Upper lobe of right lung (tissue), 1 donor: ENCODE measurements at regions not wholly inside any gene's neighbourhood (a gene's known extent, or its start where the extent isn't known, plus 50 kb on each side); places are given as distances from the start of the nearest gene placed in this dataset.
"Not testable (repeated sequence)": the region's sequence is repeated elsewhere in the genome, so short reads cannot be mapped to it uniquely, and the experiment has no call there.

ENCODE experiments used
- ATAC-seq: fragments of 200-7000 bp; cut with Tn5 transposase; one replicate; pipeline ENCODE4 v1.9.1; 2020; ENCODE audit warnings: mild to moderate bottlenecking, moderate library complexity
- DNase-seq: peaks from one replicate; pipeline ENCODE4 v3.0.0-alpha.2; 2020
- H3K27ac ChIP-seq: fragments of 200-600 bp; one replicate; pipeline ENCODE4 v1.8.0; 2022
- H3K27me3 ChIP-seq: fragments of 200-600 bp; one replicate; pipeline ENCODE4 v1.8.0; 2022; ENCODE audit warnings: mild to moderate bottlenecking
- H3K36me3 ChIP-seq: fragments of 200-600 bp; one replicate; pipeline ENCODE4 v1.8.0; 2022
- H3K4me1 ChIP-seq: fragments of 200-600 bp; one replicate; pipeline ENCODE4 v1.8.0; 2022
- H3K4me3 ChIP-seq: fragments of 200-600 bp; one replicate; pipeline ENCODE4 v1.8.0; 2022; ENCODE audit warnings: mild to moderate bottlenecking
- H3K9me3 ChIP-seq: fragments of 200-600 bp; one replicate; pipeline ENCODE4 v1.8.0; 2022
- CTCF ChIP-seq: fragments of 200-600 bp; IDR thresholded peaks from one replicate; pipeline ENCODE4 v1.8.0; 2022; ENCODE audit warnings: antibody characterized with exemption
- intact Hi-C: fragments of 100-400 bp; cut with DNase I; formaldehyde crosslinking; loops from one replicate; pipeline ENCODE4 v1.11.0; 2022
- donor health status: DM: no; HTN: yes; CAD: no; lungs with severe emphysema.

GRCh38 chr5:148880197-148880596, 53.8 kb downstream of the ADRB2 start:
- Histone ChIP-seq H3K4me1 (peaks cover 2% of the 10 kb centered on the region), H3K27ac (no peak overlapping the region), H3K4me3 (no peak overlapping the region), H3K9me3 (no peaks in the 10 kb centered on the region), H3K36me3 (no peaks in the 10 kb centered on the region), H3K27me3 (no peaks in the 10 kb centered on the region)
- ATAC-seq (no peak), DNase-seq (no peak)
- intact Hi-C loops: no loop called here
- no peak for TF ChIP-seq CTCF

GRCh38 chr5:148880696-148881095, 54.3 kb downstream of the ADRB2 start:
- TF ChIP-seq CTCF: no peak
- Histone ChIP-seq H3K36me3 (no peaks in the 10 kb centered on the region), H3K27me3 (no peaks in the 10 kb centered on the region), H3K9me3 (no peaks in the 10 kb centered on the region), H3K4me1 (no peaks in the 10 kb centered on the region), H3K4me3 (no peak overlapping the region), H3K27ac (no peak overlapping the region)
- no peak for ATAC-seq
- DNase-seq: no peak
- intact Hi-C loops: no loop called here

GRCh38 chr5:148882332-148882731, 55.9 kb downstream of the ADRB2 start:
- no peak for TF ChIP-seq CTCF
- Histone ChIP-seq H3K4me3 (no peak overlapping the region), H3K27me3 (no peaks in the 10 kb centered on the region), H3K27ac (no peak overlapping the region), H3K4me1 (no peaks in the 10 kb centered on the region), H3K9me3 (no peaks in the 10 kb centered on the region), H3K36me3 (no peaks in the 10 kb centered on the region)
- intact Hi-C loops: no loop called here
- ATAC-seq (peak; percentile 67), DNase-seq (no peak)

GRCh38 chr5:148884339-148885020, 58.1 kb downstream of the ADRB2 start:
- no peak overlapping the region for H3K4me3 ChIP-seq
- H3K9me3 ChIP-seq: no peaks in the 10 kb centered on the region
- H3K36me3 ChIP-seq: no peaks in the 10 kb centered on the region
- H3K27me3 ChIP-seq: no peaks in the 10 kb centered on the region
- intact Hi-C loops: no loop called here
- ATAC-seq (no peak), DNase-seq (no peak)
- no peaks in the 10 kb centered on the region for H3K4me1 ChIP-seq
- no peak for TF ChIP-seq CTCF
- no peak overlapping the region for H3K27ac ChIP-seq

GRCh38 chr5:148887123-148887881, 60.9 kb downstream of the ADRB2 start:
- no peaks in the 10 kb centered on the region for H3K9me3 ChIP-seq
- no peaks in the 10 kb centered on the region for H3K4me1 ChIP-seq
- H3K36me3 ChIP-seq: no peaks in the 10 kb centered on the region
- H3K27me3 ChIP-seq: no peaks in the 10 kb centered on the region
- TF ChIP-seq CTCF: no peak
- H3K4me3 ChIP-seq: no peak overlapping the region
- intact Hi-C loops: no loop called here
- ATAC-seq: no peak
- no peak for DNase-seq
- H3K27ac ChIP-seq: no peak overlapping the region

GRCh38 chr5:148889936-148890335, 63.5 kb downstream of the ADRB2 start:
- H3K27ac ChIP-seq, intact Hi-C loops, H3K9me3 ChIP-seq, H3K36me3 ChIP-seq, DNase-seq, H3K4me1 ChIP-seq, H3K27me3 ChIP-seq, ATAC-seq, H3K4me3 ChIP-seq: not testable (repeated sequence)

GRCh38 chr5:148895441-148895840, 69.0 kb downstream of the ADRB2 start:
- H3K4me3 ChIP-seq, H3K36me3 ChIP-seq, H3K4me1 ChIP-seq, H3K27me3 ChIP-seq, intact Hi-C loops, DNase-seq, H3K9me3 ChIP-seq, H3K27ac ChIP-seq, ATAC-seq: not testable (repeated sequence)
